HCT116 (cell line): ENCODE measurements at regions not wholly inside any gene's neighbourhood (a gene's known extent, or its start where the extent isn't known, plus 50 kb on each side); places are given as distances from the start of the nearest gene placed in this dataset.

Source experiments
- ATAC-seq: fragments of 200-7000 bp; cut with Tn5 transposase; 2 replicates; pipeline ENCODE4 v1.9.1; 2020; ENCODE audit warnings: mild to moderate bottlenecking, moderate library complexity
- BruUV-seq: library from RNA; stranded (reverse); fragments of 400-500 nt; replicated peaks from 2 replicates; lab custom pipeline; 2021; lab: Mats Ljungman, UMichigan
- CTCF ChIA-PET: fragments of 300-600 bp; sonication (Branson Sonifier 250); formaldehyde crosslinking; loops from one replicate; lab custom pipeline; 2021; ENCODE audit warnings: antibody characterized with exemption; lab: Charles Lee
- POLR2A ChIA-PET: fragments of 300-600, 350-600 bp; sonication (Branson Sonifier 250); formaldehyde crosslinking; loops from one replicate; lab custom pipeline; 2021; ENCODE audit warnings: antibody characterized with exemption; lab: Charles Lee
- RAD21 ChIA-PET, 2 experiments: fragments of 300-600 bp; sonication (Branson Sonifier 250); formaldehyde crosslinking; loops; one replicate each; lab custom pipeline; 2023; ENCODE audit warnings: low total read pairs in 2 of 2; ENCODE audit not compliant: uncharacterized antibody in 2 of 2, unreplicated experiment in 2 of 2, low non-redundant PET in 1 of 2; lab: Charles Lee
- DNase-seq: peaks from one replicate; pipeline ENCODE4 v3.0.0-alpha.2; 2010; ENCODE audit warnings: low read depth, low spot score
- H2AFZ ChIP-seq: fragments of 200-600 bp; shearing (Covaris generic), sonication (generic); 2 replicates; pipeline ENCODE4 v1.6.1; 2017; ENCODE audit warnings: low read depth, mixed run types, mixed read lengths, antibody characterized with exemption, low read length; ENCODE audit not compliant: poor library complexity, severe bottlenecking
- H3K27ac ChIP-seq: 2 replicates; pipeline ENCODE4 v1.5.1; 2012; ENCODE audit warnings: low read depth, low read length
- H3K27me3 ChIP-seq: fragments of 200-600 bp; sonication (generic); 2 replicates; pipeline ENCODE4 v1.6.1; 2016; ENCODE audit warnings: mixed run types, low read length, mixed read lengths; ENCODE audit not compliant: insufficient read depth
- H3K36me3 ChIP-seq, 2 experiments: fragments of 200-500 bp in 1 of 2; fragments of 200-600 bp in 1 of 2; sonication (Bioruptor generic) in 1 of 2; sonication (generic) in 1 of 2; 2 replicates each; pipeline versions ENCODE4 v1.5.1 to v1.6.1; 2014 to 2016; ENCODE audit warnings: low read length in 2 of 2, inconsistent platforms in 1 of 2, mixed read lengths in 1 of 2, mixed run types in 1 of 2; ENCODE audit not compliant: insufficient read depth in 2 of 2, control insufficient read depth in 1 of 2
- H3K4me1 ChIP-seq, 2 experiments: fragments of 200-600 bp in 1 of 2; sonication (generic) in 1 of 2; 2 replicates each; pipeline versions ENCODE4 v1.5.1 to v1.6.1; 2012 to 2017; ENCODE audit warnings: low read length in 2 of 2, inconsistent platforms in 1 of 2, mild to moderate bottlenecking in 1 of 2, mixed read lengths in 1 of 2, mixed run types in 1 of 2, moderate library complexity in 1 of 2; ENCODE audit not compliant: insufficient read depth in 2 of 2, control insufficient read depth in 1 of 2
- H3K4me2 ChIP-seq: fragments of 200-600 bp; sonication (generic); 2 replicates; pipeline ENCODE4 v1.6.1; 2017; ENCODE audit warnings: mixed run types, low read length, mixed read lengths
- H3K4me3 ChIP-seq, 2 experiments: fragments of 200-600 bp in 1 of 2; sonication (generic) in 1 of 2; replicated peaks in 1 of 2; 2 replicates each; pipeline ENCODE4 v1.5.1; 2011 to 2016; ENCODE audit warnings: low read length in 2 of 2, control low read depth in 1 of 2, low read depth in 1 of 2, mild to moderate bottlenecking in 1 of 2, mixed read lengths in 1 of 2, mixed run types in 1 of 2
- H3K79me2 ChIP-seq: fragments of 200-600 bp; sonication (generic); 2 replicates; pipeline ENCODE4 v1.6.1; 2017; ENCODE audit warnings: mild to moderate bottlenecking, mixed run types, low read length, moderate library complexity, mixed read lengths; ENCODE audit not compliant: insufficient read depth
- H3K9ac ChIP-seq: fragments of 200-600 bp; sonication (generic); 2 replicates; pipeline ENCODE4 v1.6.1; 2016; ENCODE audit warnings: low read length, mixed read lengths
- H3K9me2 ChIP-seq: fragments of 200-600 bp; sonication (generic), shearing (Covaris generic); 2 replicates; pipeline ENCODE4 v1.6.1; 2017; ENCODE audit warnings: mixed run types, mild to moderate bottlenecking, moderate library complexity; ENCODE audit not compliant: insufficient read depth
- H3K9me3 ChIP-seq, 2 experiments: fragments of 200-500 bp in 1 of 2; fragments of 200-600 bp in 1 of 2; sonication (Bioruptor generic) in 1 of 2; sonication (generic) in 1 of 2; 2 replicates each; pipeline ENCODE4 v1.6.1; 2014 to 2017; ENCODE audit warnings: low read length in 2 of 2, mixed read lengths in 2 of 2, inconsistent platforms in 1 of 2, low read depth in 1 of 2, mild to moderate bottlenecking in 1 of 2, mixed run types in 1 of 2, moderate library complexity in 1 of 2; ENCODE audit not compliant: control insufficient read depth in 1 of 2, insufficient read depth in 1 of 2
- H4K20me1 ChIP-seq: fragments of 200-600 bp; sonication (generic), shearing (Covaris generic); 2 replicates; pipeline ENCODE4 v1.6.1; 2017; ENCODE audit warnings: mixed run types, mild to moderate bottlenecking, moderate library complexity; ENCODE audit not compliant: insufficient read depth
- ATF3 ChIP-seq: IDR thresholded peaks from 2 replicates; pipeline ENCODE4 v1.6.1; 2012
- CBX3 ChIP-seq: IDR thresholded peaks from 2 replicates; pipeline ENCODE4 v1.6.1; 2012; ENCODE audit warnings: low read depth
- CEBPB ChIP-seq: IDR thresholded peaks from 2 replicates; pipeline ENCODE4 v1.6.1; 2012; ENCODE audit warnings: low read depth
- CTCF ChIP-seq, 3 experiments: fragments of 200-600 bp in 1 of 3; sonication (generic) in 1 of 3; IDR thresholded peaks in 2 of 3; conservative IDR thresholded peaks in 1 of 3; 2 replicates each; pipeline ENCODE4 v1.5.1; 2012 to 2017; ENCODE audit warnings: low read depth in 2 of 3, low read length in 2 of 3, antibody characterized with exemption in 1 of 3, borderline replicate concordance in 1 of 3, control low read depth in 1 of 3, mild to moderate bottlenecking in 1 of 3, mixed read lengths in 1 of 3, mixed run types in 1 of 3, moderate library complexity in 1 of 3; ENCODE audit not compliant: insufficient read depth in 1 of 3
- EZH2 ChIP-seq: fragments of 200-600 bp; sonication (generic); IDR thresholded peaks from 2 replicates; pipeline ENCODE4 v1.6.1; 2017; ENCODE audit warnings: antibody characterized with exemption, mixed run types
- JUND ChIP-seq: IDR thresholded peaks from 2 replicates; pipeline ENCODE4 v1.6.1; 2012
- POLR2A ChIP-seq: IDR thresholded peaks from 2 replicates; pipeline ENCODE4 v1.7.0; 2011; ENCODE audit warnings: borderline replicate concordance; ENCODE audit not compliant: insufficient read depth, insufficient read length; ENCODE audit errors: extremely low read depth
- SIN3A ChIP-seq: IDR thresholded peaks from 2 replicates; pipeline ENCODE4 v1.6.1; 2012; ENCODE audit warnings: low read depth
- TCF7L2 ChIP-seq: IDR thresholded peaks from 2 replicates; pipeline ENCODE4 v1.7.0; 2011; ENCODE audit warnings: borderline replicate concordance, inconsistent platforms; ENCODE audit not compliant: insufficient read depth, insufficient read length; ENCODE audit errors: extremely low read depth
- ZFX ChIP-seq: fragments of 450-650 bp; IDR thresholded peaks from 2 replicates; pipeline ENCODE4 v1.6.1; 2017
- ZNF274 ChIP-seq: fragments of 200-500 bp; sonication (Bioruptor generic); IDR thresholded peaks from 2 replicates; pipeline ENCODE4 v1.6.1; 2014; ENCODE audit warnings: mild to moderate bottlenecking, low read depth, low read length, inconsistent platforms
- intact Hi-C: fragments of 100-400 bp; cut with micrococcal nuclease; formaldehyde crosslinking; loops from 2 replicates; pipeline ENCODE4 v1.10.0; 2022

DNA sequence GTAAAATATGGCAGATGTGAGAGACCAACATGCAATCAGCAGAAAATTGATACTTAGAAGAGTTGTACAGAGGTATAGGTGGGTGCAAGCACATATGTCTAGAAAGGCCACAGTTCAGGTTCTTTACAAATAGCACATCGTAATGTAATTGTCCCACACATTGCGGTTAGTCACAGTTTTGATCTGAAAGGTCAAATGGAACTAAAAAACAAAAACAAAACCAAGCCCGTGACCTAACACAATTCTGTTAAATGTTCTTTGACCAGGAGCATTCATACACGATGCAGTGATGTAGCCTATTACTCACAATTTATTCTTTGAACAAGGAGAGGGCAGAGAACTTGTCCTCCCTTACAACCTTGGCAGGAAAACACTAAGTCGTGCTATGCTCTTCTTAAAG is 108.9 kb upstream of the MAP4K3 start:
- no peak overlapping the region for H2AFZ ChIP-seq
- H3K4me1 ChIP-seq: no peaks in the 10 kb centered on the region
- POLR2A ChIA-PET: no interaction called here
- no peaks in the 10 kb centered on the region for H4K20me1 ChIP-seq
- TF ChIP-seq ZNF274 (no peak), ZFX (no peak), POLR2A (no peak), JUND (no peak), EZH2 (no peak), CEBPB (no peak), TCF7L2 (no peak), ATF3 (no peak), SIN3A (no peak), CTCF (IDR thresholded peaks at IDR 0.05 in 2 of 3, conservative IDR thresholded peaks at IDR 0.05 in 1 of 3; ENCODE audit: borderline replicate concordance in 1 of 3, insufficient read depth in 1 of 3, low read depth in 2 of 3, low read length in 2 of 3) (no peak), CBX3 (no peak)
- no peak overlapping the region for H3K4me2 ChIP-seq
- no peak overlapping the region for H3K9ac ChIP-seq
- no peaks in the 10 kb centered on the region for H3K9me2 ChIP-seq
- intact Hi-C loops: no loop called here
- RAD21 ChIA-PET: no interaction called here
- H3K36me3 ChIP-seq: no peaks in the 10 kb centered on the region
- no peak overlapping the region for H3K27ac ChIP-seq
- CTCF ChIA-PET: no interaction called here
- ATAC-seq (no peak), DNase-seq (no peak)
- BruUV-seq: no TSS peak
- H3K79me2 ChIP-seq: no peaks in the 10 kb centered on the region
- H3K4me3 ChIP-seq: no peak overlapping the region
- no peaks in the 10 kb centered on the region for H3K27me3 ChIP-seq
- no peaks in the 10 kb centered on the region for H3K9me3 ChIP-seq
